Ascending aorta (tissue), 2 donors: ENCODE measurements at regions not wholly inside any gene's neighbourhood (a gene's known extent, or its start where the extent isn't known, plus 50 kb on each side); places are given as distances from the start of the nearest gene placed in this dataset.

Source experiments
- DNase-seq, 2 donors: peaks; one replicate each; pipeline ENCODE4 v3.0.0-alpha.2; 2019; ENCODE audit warnings: low spot score in 2 of 2
- H3K27ac ChIP-seq, 2 donors: fragments of 200-600 bp; sonication (generic); one replicate each; pipeline ENCODE4 v1.5.1; 2016 to 2017; ENCODE audit warnings: mild to moderate bottlenecking in 1 of 2
- H3K27me3 ChIP-seq: fragments of 200-600 bp; sonication (generic); one replicate; pipeline ENCODE4 v1.5.1; 2017
- H3K36me3 ChIP-seq, 2 donors: fragments of 200-600 bp; sonication (generic); one replicate each; pipeline ENCODE4 v1.5.1; 2016
- H3K4me1 ChIP-seq, 2 donors: fragments of 200-600 bp; sonication (generic); one replicate each; pipeline ENCODE4 v1.5.1; 2016 to 2017; ENCODE audit warnings: mild to moderate bottlenecking in 1 of 2
- H3K4me3 ChIP-seq, 2 donors: fragments of 200-600 bp; sonication (generic); one replicate each; pipeline ENCODE4 v1.5.1; 2016 to 2017; ENCODE audit warnings: mild to moderate bottlenecking in 1 of 2
- H3K9me3 ChIP-seq, 2 donors: fragments of 200-600 bp; sonication (generic); one replicate each; pipeline ENCODE4 v1.5.1; 2016
- intact Hi-C: fragments of 100-400 bp; cut with DNase I; formaldehyde crosslinking; loops from one replicate; pipeline ENCODE4 v1.15.1; 2023
- TF ChIP-seq, protein P1 (sequence below), 3 experiments: fragments of 200-600 bp in 2 of 3; fragments of 450-650 bp in 1 of 3; sonication (generic) in 2 of 3; IDR thresholded peaks; one replicate each; pipeline ENCODE4 v1.5.1; 2016 to 2019; ENCODE audit warnings: antibody characterized with exemption in 3 of 3, mild to moderate bottlenecking in 1 of 3, moderate library complexity in 1 of 3

DNA sequence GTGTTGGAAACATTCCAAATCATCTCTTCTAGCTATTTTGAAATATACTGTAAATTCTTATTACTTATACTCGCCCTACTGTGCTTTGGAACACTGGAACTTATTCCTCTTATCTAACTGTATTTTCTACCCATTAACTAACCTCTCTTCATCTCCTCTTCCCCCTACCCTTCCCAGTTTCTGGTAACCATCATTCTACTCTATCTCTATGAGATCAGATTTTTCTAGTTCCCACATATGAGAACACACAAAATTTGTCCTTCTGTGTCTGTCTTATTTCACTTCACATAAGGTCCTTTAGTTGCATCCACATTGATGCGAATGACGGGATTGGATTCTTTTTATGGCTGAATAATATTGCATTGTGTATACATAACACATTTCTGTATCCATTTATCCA, 1003.8 kb upstream of the INTU start:
- no peaks in the 10 kb centered on the region for H3K27me3 ChIP-seq

DNA sequence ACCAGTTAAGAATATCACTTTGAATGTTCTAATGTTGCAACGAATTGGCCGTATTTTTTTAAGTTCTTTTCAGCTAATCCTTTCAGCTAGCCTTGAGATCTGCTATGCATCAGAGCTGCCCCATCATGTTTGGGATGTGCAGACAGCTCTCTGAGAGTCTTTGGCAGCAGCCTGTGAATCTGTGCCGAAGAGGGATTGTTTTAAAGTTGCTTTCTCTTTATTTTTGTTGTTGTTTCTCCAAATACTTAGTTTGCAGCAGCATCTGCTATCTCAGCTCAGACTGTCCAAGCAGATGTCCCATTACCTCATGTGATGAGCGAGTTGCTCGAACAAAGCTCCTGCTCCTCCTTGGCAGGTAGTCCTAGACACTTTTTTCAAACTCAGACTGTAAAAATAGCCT, 1002.5 kb upstream of the INTU start:
- Histone ChIP-seq H3K4me1 (no peaks in the 10 kb centered on the region), H3K27me3 (no peaks in the 10 kb centered on the region), H3K9me3 (no peaks in the 10 kb centered on the region), H3K27ac (no peak overlapping the region), H3K36me3 (no peaks in the 10 kb centered on the region), H3K4me3 (no peak overlapping the region)
- TF ChIP-seq, protein P1, sequence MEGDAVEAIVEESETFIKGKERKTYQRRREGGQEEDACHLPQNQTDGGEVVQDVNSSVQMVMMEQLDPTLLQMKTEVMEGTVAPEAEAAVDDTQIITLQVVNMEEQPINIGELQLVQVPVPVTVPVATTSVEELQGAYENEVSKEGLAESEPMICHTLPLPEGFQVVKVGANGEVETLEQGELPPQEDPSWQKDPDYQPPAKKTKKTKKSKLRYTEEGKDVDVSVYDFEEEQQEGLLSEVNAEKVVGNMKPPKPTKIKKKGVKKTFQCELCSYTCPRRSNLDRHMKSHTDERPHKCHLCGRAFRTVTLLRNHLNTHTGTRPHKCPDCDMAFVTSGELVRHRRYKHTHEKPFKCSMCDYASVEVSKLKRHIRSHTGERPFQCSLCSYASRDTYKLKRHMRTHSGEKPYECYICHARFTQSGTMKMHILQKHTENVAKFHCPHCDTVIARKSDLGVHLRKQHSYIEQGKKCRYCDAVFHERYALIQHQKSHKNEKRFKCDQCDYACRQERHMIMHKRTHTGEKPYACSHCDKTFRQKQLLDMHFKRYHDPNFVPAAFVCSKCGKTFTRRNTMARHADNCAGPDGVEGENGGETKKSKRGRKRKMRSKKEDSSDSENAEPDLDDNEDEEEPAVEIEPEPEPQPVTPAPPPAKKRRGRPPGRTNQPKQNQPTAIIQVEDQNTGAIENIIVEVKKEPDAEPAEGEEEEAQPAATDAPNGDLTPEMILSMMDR (IDR thresholded peaks at IDR 0.05), result no peak
- no peak for DNase-seq
- intact Hi-C loops, result no loop called here

More for the DNA sequence above, 1003.8 kb upstream of the INTU start:
- Histone ChIP-seq H3K27ac (no peak overlapping the region), H3K4me1 (no peaks in the 10 kb centered on the region), H3K9me3 (no peaks in the 10 kb centered on the region), H3K36me3 (no peaks in the 10 kb centered on the region), H3K4me3 (no peak overlapping the region)
- intact Hi-C loops, result no loop called here
- no peak for DNase-seq
- TF ChIP-seq, protein P1 (IDR thresholded peaks at IDR 0.05), result no peak

DNA sequence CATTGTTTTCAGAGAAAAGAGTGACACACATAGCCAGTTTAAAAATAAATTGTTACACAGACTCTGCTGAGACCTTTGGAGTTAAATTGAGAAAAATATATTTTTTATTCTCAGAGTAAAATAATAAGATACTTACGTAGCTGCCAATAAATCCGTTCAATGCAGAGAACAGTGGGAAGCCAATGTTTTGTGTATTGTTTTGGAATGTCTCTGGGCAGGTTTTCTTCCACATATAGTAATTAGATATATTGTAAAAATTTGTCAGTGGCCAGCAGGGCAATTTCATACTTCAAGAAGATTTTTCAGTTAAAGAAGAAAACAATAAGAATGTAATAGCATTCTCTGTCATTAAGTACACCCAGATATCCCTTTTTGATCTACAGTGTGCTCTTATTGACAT, 999.5 kb upstream of the INTU start:
- Histone ChIP-seq H3K36me3 (no peaks in the 10 kb centered on the region), H3K4me1 (no peaks in the 10 kb centered on the region), H3K9me3 (no peaks in the 10 kb centered on the region), H3K27me3 (no peaks in the 10 kb centered on the region), H3K4me3 (no peak overlapping the region), H3K27ac (no peak overlapping the region)
- no peak for DNase-seq
- TF ChIP-seq, protein P1 (IDR thresholded peaks at IDR 0.05), result no peak
- intact Hi-C loops, result no loop called here

DNA sequence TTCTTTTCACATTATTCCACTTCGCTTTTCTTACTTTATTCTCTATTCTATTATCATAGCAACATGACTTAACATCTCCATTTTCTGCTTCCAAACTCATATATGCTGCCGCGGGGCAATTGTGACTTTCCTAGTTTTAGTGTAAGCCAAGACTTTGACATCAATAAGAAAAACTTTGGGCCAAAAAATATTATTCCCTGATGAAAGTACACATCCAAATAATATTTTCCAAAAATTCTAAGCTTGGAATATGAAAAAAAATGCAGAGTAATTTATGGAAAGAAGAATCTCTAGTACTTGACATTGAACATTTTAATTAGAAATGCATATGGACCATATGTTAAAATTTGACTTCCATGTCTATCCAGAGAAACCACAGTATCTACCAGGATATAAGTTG, 995.1 kb upstream of the INTU start:
- DNase-seq, result no peak
- intact Hi-C loops, result no loop called here
- Histone ChIP-seq H3K27me3 (no peaks in the 10 kb centered on the region), H3K36me3 (no peaks in the 10 kb centered on the region), H3K4me1 (no peaks in the 10 kb centered on the region), H3K27ac (no peak overlapping the region), H3K4me3 (no peak overlapping the region), H3K9me3 (no peaks in the 10 kb centered on the region)
- TF ChIP-seq, protein P1 (IDR thresholded peaks at IDR 0.05), result no peak

DNA sequence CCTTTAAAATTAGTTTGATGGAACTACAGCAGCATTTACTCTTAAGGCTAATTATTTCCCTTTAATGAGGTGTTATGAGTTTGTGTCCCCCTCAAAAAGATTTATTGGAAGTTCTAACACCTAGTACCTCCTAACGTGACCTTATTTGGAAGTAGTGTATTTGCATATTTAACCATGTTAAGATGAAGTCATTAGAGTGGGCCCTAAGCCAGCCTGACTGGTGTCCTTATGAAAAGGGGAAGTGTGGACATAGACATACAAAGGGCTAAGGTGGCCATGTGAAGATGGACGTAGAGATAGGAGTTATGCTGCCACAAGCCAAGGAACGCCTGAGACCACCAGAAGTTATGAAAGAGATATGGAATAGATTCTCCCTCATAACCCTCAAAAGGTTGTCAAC, 985.4 kb upstream of the INTU start:
- TF ChIP-seq, protein P1 (IDR thresholded peaks at IDR 0.05), result no peak
- no peak overlapping the region for H3K27ac ChIP-seq
- H3K9me3 ChIP-seq, result no peaks in the 10 kb centered on the region
- no peaks in the 10 kb centered on the region for H3K4me1 ChIP-seq
- DNase-seq, result no peak
- no peaks in the 10 kb centered on the region for H3K36me3 ChIP-seq
- intact Hi-C loops, result no loop called here
- H3K27me3 ChIP-seq, result no peaks in the 10 kb centered on the region
- no peak overlapping the region for H3K4me3 ChIP-seq

DNA sequence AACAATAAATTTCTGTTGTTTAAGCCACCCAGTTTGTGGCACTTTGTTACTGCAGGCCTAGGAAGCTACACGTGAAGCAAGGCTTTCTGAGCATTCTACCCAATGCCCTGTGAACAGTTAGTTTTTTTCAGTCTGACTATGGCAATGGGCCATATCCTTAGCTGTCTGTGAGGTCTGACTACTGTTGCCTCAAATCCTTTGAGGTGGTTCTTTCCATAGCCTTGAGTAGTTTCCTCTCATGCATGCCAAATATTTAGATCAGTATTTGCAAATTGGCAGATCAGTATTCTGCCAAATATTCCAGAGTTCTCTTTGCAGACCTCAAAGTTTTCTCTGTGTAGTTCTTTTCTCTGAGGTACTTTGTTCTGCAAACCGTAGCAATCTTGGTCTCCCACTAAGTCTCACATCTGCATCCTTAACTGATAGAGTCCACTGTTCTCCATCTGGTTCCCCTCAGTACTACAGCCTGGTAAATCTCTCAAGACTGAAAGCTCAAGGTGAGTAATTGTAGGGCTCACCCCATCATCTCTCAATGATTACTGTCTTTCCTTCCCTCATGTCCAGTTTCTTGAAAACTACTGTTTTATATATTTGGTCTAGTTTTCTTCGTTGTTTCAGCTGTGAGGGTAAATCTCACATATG, 984.9 kb upstream of the INTU start:
- H3K9me3 ChIP-seq, result no peaks in the 10 kb centered on the region
- H3K27me3 ChIP-seq, result no peaks in the 10 kb centered on the region
- no peaks in the 10 kb centered on the region for H3K36me3 ChIP-seq
- no peak overlapping the region for H3K4me3 ChIP-seq
- no peaks in the 10 kb centered on the region for H3K4me1 ChIP-seq
- no peak overlapping the region for H3K27ac ChIP-seq
- TF ChIP-seq, protein P1 (IDR thresholded peaks at IDR 0.05), result no peak
- DNase-seq, result no peak
- intact Hi-C loops, result no loop called here
